HPDE6-E6E7 (cell line): ENCODE measurements at regions not wholly inside any gene's neighbourhood (a gene's known extent, or its start where the extent isn't known, plus 50 kb on each side); places are given as distances from the start of the nearest gene placed in this dataset.

Experiments used
- DNase-seq: peaks from one replicate; pipeline ENCODE4 v3.0.0; 2011; ENCODE audit warnings: missing footprints; ENCODE audit errors: extremely low spot score

GRCh38 chr12:93944911-93945310 is 203.5 kb upstream of the PLXNC1 start:
- no peak for DNase-seq

- DNase-seq: no peak
Measured at GRCh38 chr12:93946542-93947150, 201.7 kb upstream of the PLXNC1 start.

GRCh38 chr12:93947486-93947885 is 200.9 kb upstream of the PLXNC1 start:
- DNase-seq: no peak

- DNase-seq: no peak
Measured at GRCh38 chr12:93950311-93950710, 198.1 kb upstream of the PLXNC1 start.

- DNase-seq: no peak
Measured at GRCh38 chr12:93954166-93955112, 193.9 kb upstream of the PLXNC1 start.

- no peak for DNase-seq
Measured at GRCh38 chr12:93956551-93956950, 191.8 kb upstream of the PLXNC1 start.

GRCh38 chr12:93957168-93957567 is 191.2 kb upstream of the PLXNC1 start:
- no peak for DNase-seq

- no peak for DNase-seq
Measured at GRCh38 chr12:93957870-93958269, 190.5 kb upstream of the PLXNC1 start.

GRCh38 chr12:93959657-93960056 is 188.7 kb upstream of the PLXNC1 start:
- DNase-seq: no peak

- no peak for DNase-seq
Measured at GRCh38 chr12:93960521-93960920, 187.9 kb upstream of the PLXNC1 start.

GRCh38 chr12:93962336-93962735 is 186.0 kb upstream of the PLXNC1 start:
- no peak for DNase-seq

- DNase-seq: no peak
Measured at GRCh38 chr12:93964936-93965335, 183.4 kb upstream of the PLXNC1 start.

- no peak for DNase-seq
Measured at GRCh38 chr12:93966516-93967133, 181.8 kb upstream of the PLXNC1 start.

- DNase-seq: no peak
Measured at GRCh38 chr12:93967454-93967853, 180.9 kb upstream of the PLXNC1 start.

GRCh38 chr12:93968536-93969285 is 179.7 kb upstream of the PLXNC1 start:
- no peak for DNase-seq

- DNase-seq: no peak
Measured at GRCh38 chr12:93970900-93971688, 177.3 kb upstream of the PLXNC1 start.

GRCh38 chr12:93972411-93973208 is 175.8 kb upstream of the PLXNC1 start:
- DNase-seq: no peak

- no peak for DNase-seq
Measured at GRCh38 chr12:93974252-93974651, 174.1 kb upstream of the PLXNC1 start.

- DNase-seq: no peak
Measured at GRCh38 chr12:93976024-93976423, 172.4 kb upstream of the PLXNC1 start.

- no peak for DNase-seq
Measured at GRCh38 chr12:93977081-93977480, 171.3 kb upstream of the PLXNC1 start.
